GM12875 (cell line): ENCODE measurements at regions not wholly inside any gene's neighbourhood (a gene's known extent, or its start where the extent isn't known, plus 50 kb on each side); places are given as distances from the start of the nearest gene placed in this dataset.

ENCODE experiments used
- H3K4me3 ChIP-seq: one replicate; pipeline ENCODE4 v1.5.1; 2011; ENCODE audit warnings: low read depth, low read length, control low read depth
- CTCF ChIP-seq: IDR thresholded peaks from 2 replicates; pipeline ENCODE4 v1.5.1; 2011; ENCODE audit warnings: low read depth, mild to moderate bottlenecking, control low read depth, inconsistent platforms, low read length, moderate library complexity, borderline replicate concordance; ENCODE audit not compliant: insufficient read depth

- no peak for TF ChIP-seq CTCF
- no peak overlapping the region for H3K4me3 ChIP-seq
These were observed 77.4 kb downstream of the HLX start for GRCh38 chr1:220956501-220957232.

GRCh38 chr1:220957233-220957605 lies 78.0 kb downstream of the HLX start:
- H3K4me3 ChIP-seq, result no peak overlapping the region
- TF ChIP-seq CTCF, result no peak

- TF ChIP-seq CTCF, result no peak
- no peak overlapping the region for H3K4me3 ChIP-seq
These were observed 79.0 kb downstream of the HLX start for GRCh38 chr1:220958234-220958633.

- TF ChIP-seq CTCF, result no peak
These were observed 82.9 kb downstream of the HLX start for GRCh38 chr1:220962031-220962751.

GRCh38 chr1:220966041-220966440 lies 86.8 kb downstream of the HLX start:
- TF ChIP-seq CTCF, result no peak
- no peak overlapping the region for H3K4me3 ChIP-seq

More at GRCh38 chr1:220962031-220962751, 82.9 kb downstream of the HLX start:
- H3K4me3 ChIP-seq, result no peak overlapping the region

- H3K4me3 ChIP-seq, result no peak overlapping the region
- no peak for TF ChIP-seq CTCF
These were observed 87.2 kb downstream of the HLX start for GRCh38 chr1:220966473-220966872.
